Activated CD4-positive, alpha-beta T cell treated with anti-CD3 and anti-CD28 coated beads, Interleukin-2, amount 50 U/mL, for 16 hours (primary cell): ENCODE measurements at regions not wholly inside any gene's neighbourhood (a gene's known extent, or its start where the extent isn't known, plus 50 kb on each side); places are given as distances from the start of the nearest gene placed in this dataset.
"Not testable (repeated sequence)": the region's sequence is repeated elsewhere in the genome, so short reads cannot be mapped to it uniquely, and the experiment has no call there.

Experiments
- DNase-seq: peaks from one replicate; pipeline ENCODE4 v3.0.0-alpha.2; 2020

DNA sequence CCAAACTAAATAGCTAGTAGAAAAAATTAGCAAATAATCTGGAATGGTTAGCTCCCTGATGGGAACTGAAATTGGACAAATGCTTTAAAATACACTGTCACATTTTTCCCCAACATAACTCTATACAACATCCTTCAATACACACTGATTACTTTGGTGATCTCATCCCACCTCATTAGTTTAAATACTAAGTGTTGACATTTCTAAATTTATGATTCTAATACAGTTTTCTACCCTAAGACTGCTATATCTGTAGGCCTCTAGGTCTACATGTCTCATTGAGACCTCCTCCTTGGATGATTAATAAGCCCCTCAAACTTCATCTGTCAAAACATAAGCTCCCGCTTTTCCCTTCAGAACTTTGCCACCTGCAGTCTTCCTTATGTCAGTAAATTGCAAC is 80.7 kb upstream of the SLITRK5 start:
- DNase-seq: no peak

DNA sequence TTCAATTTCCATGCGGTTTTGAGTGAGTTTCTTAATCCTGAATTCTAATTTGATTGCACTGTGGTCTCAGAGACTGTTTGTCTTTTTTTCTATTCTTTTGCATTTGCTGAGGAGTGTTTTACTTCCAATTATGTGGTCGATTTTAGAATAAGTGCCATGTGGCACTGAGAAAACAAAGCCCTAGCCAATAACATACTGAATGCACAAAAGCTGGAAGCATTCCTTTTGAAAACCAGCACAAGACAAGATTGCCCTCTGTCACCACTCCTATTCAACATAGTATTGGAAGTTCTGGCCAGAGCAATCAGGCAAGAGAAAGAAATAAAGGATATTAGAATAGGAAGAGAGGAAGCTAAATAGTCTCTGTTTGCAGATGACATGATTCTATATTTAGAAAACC is 66.7 kb upstream of the SLITRK5 start:
- not testable (repeated sequence) for DNase-seq

DNA sequence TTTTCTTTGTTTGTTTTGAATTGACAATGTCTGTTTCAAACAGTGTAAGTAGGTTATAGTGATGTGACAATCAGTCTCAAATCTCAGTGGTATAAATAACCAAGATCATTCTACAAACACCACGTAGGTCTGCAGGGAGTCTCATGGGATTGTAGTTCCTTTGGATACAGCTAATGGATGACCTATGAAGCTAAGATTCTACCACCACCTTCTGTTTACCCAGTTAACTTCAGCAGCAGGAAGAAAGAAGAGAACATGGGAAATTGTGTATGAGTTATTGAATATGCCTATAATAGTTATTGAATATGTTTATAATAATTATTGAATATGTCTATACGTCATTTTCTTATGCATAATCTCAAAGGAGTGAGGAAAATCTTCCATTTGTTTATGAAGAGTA is 63.9 kb upstream of the SLITRK5 start:
- no peak for DNase-seq

DNA sequence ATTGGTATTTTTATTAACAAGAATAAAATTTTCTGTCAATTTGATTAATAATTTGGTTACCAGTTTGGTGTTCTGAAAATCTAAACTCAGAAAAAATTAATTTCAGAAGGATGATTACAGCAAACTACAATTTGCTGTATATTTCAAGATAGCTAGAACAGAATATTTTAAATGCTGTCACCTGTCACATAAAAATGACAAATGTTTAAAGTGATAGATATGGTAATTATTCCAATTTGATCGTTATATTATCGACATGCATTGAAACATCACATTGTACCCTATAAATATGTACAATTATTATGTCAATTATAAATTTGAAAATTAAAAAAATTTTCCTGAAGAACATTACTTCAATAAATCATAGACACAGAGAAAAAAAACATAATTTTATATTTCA is 56.9 kb upstream of the SLITRK5 start:
- no peak for DNase-seq
